ENCODE measurements at regions not wholly inside any gene's neighbourhood (a gene's known extent, or its start where the extent isn't known, plus 50 kb on each side); places are given as distances from the start of the nearest gene placed in this dataset.

GRCh38 chr5:113922343-113922742 lies 408.8 kb downstream of the YTHDC2 start:
- no peak for DNase-seq

GRCh38 chr5:113935453-113935852 lies 422.0 kb downstream of the YTHDC2 start:
- DNase-seq, result no peak

DNA sequence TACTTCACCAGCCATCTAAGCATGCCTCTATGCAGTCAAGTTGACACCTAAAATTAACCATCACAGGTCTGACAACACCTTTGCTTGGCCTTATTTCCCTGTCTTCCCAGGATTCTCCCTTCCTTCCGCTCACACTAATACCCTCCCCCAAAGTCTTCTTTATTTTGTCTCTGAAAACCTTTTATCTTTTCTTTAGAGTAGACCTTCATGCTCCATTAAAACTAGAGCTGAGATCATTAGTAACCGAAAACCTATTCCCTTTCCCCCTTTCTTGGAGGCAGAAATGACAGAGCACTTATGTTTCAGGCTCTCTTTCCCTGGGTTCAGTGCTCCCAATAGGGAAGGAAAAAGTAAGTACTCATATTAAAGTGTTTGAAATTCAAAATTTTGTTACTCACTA lies 423.8 kb downstream of the YTHDC2 start:
- DNase-seq, result no peak

DNA sequence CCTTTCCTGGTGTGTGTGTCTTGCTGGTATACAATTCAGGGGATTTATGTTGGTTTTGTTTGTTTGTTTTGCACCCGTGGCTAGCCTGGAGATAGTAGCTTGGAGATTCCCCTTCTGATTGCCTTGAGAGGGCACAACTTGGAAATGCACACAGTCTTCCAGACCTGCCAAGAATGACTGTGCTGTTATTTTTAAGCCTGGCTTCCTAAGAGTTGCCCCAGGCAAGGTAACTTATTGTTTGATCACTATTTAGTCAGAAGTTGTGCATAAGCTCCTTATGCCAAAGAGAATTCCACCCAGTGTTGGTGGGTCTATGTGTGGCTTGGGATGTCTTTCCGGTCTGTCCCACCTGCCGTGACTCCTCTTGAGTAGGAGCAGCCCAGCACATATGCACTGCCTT lies 421.9 kb upstream of the KCNN2 start:
- no peak for DNase-seq

DNA sequence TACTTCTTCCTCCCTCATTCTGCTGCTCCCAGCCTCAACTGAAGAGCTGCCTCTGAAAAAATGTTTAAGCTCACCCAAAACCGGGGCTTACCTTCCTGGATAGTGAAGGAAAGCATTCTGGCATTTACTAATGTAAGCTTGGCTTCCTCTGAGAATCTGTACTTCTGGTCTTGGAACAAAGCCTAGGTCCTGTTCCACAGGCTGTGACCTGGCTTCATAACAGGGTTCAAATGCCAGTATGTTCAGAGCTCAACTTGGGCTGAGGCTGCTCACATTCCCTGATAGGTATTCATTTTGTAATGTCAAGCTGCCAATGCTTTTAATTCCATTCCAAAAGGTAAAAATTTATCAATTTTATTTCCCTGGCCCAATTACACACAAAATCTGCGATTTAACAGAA lies 411.7 kb upstream of the KCNN2 start:
- no peak for DNase-seq

GRCh38 chr5:113965225-113965624 lies 396.6 kb upstream of the KCNN2 start:
- DNase-seq, result no peak

GRCh38 chr5:113969901-113970300 lies 392.0 kb upstream of the KCNN2 start:
- DNase-seq, result no peak

- no peak for DNase-seq
These were observed 390.4 kb upstream of the KCNN2 start for GRCh38 chr5:113971454-113971853.

DNA sequence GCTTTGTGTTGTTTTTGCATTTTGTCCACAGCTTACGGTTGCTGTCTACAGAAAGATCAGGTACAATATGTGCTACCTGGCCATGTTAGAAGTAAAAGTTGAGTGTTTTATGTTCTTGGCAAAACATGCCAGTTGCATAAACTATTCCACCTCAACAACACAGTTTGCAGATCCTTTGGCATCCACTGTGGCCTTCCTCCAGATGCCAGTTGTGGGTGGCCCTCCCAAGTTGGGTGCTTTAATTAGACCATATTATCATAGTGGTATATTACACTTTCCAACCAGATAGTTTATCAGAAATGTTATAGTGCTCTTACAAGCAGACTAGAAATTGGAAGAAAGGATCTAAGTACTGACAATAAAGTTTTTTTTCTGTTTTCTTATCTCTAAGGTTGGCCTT lies 386.9 kb upstream of the KCNN2 start:
- DNase-seq, result no peak

DNA sequence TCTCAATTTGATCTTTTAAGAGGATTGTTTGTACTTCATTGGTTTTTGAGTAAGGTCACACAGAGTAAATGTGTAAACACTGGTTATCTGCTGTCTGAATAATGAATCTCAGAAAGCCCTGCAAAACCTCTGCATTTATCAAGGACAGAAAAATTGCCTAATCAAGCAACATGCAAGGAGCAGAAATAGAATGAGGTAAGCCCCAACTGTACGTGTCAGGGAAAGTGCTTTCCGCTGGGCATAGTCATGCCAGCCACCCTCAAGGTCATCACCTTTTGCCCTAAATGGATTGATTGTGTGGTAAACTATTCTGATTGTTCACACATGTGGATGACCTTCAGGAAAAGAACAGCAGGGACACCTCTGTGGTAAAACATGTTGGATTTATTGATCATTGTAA lies 376.9 kb upstream of the KCNN2 start:
- DNase-seq, result no peak

- no peak for DNase-seq
These were observed 376.4 kb upstream of the KCNN2 start for GRCh38 chr5:113985505-113985904.

- no peak for DNase-seq
These were observed 372.5 kb upstream of the KCNN2 start for GRCh38 chr5:113989278-113989912.

DNA sequence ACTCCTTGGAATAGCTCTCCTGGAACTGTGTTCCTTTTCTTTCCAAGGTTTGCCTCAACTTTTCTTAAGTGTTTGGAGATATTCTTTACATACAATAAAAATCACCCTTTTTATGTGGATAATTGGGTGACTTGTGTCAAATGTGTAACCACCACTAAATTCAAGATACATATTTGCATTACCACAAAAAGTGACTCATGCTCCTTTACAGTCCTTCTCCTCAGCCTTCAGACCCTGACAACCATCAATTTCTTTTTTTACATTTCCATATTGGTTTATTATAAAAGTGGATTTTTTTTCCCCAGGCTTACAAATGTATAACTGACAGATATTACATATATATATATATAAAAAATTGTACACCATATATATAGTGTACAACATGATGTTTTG lies 372.0 kb upstream of the KCNN2 start:
- no peak for DNase-seq

- no peak for DNase-seq
These were observed 360.8 kb upstream of the KCNN2 start for GRCh38 chr5:114001076-114001475.

DNA sequence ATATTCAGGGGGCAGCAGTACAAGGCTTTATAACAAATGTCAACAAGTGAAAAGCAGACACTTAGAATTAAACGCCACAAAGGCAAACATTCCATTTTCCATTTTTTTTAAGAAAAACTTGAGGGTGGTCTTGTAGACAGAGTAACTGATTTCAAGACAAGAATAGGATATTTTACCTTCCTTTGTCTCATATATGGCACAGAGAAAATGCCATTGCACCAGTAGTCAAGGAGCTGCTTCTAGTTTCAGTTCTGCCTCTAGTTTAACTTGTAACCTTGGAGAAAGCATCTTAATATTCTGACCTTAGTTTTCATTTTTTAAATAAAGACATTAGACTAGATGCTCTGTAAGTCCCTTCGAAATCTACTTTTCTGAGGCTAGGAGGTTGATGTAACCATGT lies 355.3 kb upstream of the KCNN2 start:
- no peak for DNase-seq

DNA sequence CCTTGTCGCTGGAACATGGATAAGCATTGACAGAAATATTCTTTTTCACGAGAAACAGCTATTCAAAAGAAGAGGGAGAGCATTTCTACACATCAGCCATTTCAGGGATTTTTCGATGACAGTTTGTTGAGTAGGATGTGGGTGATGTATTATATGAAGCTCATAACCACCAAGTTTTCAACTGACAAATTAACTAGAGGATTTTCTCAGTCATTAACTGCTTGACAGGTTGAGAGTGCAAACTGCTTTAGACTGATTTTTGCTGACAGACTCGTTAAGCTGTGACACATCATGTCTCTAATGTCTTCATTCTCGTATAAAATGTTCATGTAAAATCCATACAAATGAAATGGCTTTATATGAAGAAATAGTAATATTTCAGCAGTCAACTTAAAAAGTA lies 354.2 kb upstream of the KCNN2 start:
- no peak for DNase-seq

DNA sequence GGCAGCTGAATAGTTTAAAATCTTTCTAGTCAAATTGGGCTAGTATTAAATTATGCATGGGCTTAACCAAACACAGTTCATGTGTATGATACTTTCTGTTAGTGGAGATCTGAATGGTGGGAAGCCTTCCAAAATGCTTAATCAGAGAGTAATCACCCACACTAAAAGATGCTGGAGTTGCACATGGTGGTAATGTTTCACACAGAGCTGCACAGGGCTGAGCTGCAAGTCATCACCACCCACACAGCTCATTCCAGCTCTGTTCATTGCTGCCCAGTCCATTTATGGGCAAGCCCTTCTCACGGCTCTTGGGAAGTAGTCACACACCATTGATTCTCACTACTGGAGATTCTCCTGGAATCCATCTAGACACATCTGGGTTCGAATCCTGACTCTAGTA lies 351.5 kb upstream of the KCNN2 start:
- DNase-seq, result no peak

- DNase-seq, result no peak
These were observed 343.7 kb upstream of the KCNN2 start for GRCh38 chr5:114018186-114018585.

DNA sequence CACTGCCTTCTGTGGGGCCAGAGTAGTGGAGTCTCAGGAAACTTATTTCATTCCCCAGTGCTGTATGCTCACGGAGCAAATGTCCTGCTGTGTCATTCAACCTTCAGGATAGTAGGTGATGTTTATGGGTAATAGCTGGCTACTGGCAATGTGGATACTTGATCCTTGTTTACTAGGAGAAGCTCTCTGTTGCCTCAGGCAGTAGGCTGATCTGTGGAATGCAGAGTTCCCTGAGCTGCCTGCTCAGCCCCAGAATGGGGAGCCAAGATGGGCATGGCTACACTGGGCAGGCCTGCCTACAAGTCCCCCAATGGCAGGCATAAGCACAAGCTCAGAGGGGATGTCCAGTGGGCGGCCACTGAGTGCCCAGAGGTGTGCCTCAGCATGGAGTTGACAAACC lies 323.1 kb upstream of the KCNN2 start:
- no peak for DNase-seq

GRCh38 chr5:114050087-114050486 lies 311.8 kb upstream of the KCNN2 start:
- no peak for DNase-seq

GRCh38 chr5:114053372-114053771 lies 308.5 kb upstream of the KCNN2 start:
- DNase-seq, result no peak

GRCh38 chr5:114054594-114054993 lies 307.3 kb upstream of the KCNN2 start:
- no peak for DNase-seq

DNA sequence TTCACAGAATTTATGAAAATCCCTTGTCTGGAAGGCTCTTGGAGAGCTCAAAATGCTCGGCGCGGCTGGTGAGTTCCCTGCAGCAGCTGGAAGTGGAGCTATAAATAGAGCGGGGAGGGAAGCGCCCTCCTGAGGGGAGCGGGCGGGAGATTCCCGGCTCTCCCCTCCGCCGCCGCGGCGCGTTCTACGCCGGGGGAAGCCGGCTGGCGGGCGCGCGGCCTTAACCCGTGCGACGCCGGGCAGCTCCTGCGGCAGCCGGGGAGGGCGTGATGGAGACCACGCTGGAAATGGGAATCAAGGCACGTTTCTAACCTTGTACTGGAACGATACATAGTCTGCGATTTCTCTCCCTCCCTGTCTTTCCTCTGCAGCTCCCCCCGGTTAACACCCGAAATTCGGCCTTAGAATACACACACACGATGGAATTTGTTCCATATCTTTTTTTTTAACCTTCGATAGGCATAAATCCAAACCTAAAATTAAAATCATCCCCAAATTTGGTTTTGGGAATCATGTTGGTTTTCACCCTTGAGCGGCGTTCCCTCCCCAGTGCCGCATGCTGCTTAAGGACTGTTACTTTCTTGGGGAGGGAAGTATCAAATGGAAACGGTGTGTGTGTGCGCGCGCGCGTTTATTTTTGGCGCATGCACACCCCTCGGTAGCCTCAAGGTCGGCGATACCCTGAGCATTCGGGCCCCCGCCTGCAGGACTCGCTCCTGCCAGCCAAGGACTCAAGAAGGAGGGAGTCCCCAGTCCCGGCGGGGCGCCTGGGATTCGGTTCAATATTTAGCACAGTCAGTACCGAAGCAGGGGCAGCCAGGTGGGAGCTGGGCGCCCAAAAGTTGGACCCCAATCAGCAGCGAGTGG lies 306.3 kb upstream of the KCNN2 start:
- no peak for DNase-seq

GRCh38 chr5:114056185-114056538 lies 305.7 kb upstream of the KCNN2 start:
- DNase-seq, result no peak

- DNase-seq, result no peak
These were observed 301.0 kb upstream of the KCNN2 start for GRCh38 chr5:114060866-114061265.

Data from SIG-M5 (cell line).